T-cell (primary cell): ENCODE measurements at regions not wholly inside any gene's neighbourhood (a gene's known extent, or its start where the extent isn't known, plus 50 kb on each side); places are given as distances from the start of the nearest gene placed in this dataset.
"Not testable (repeated sequence)": the region's sequence is repeated elsewhere in the genome, so short reads cannot be mapped to it uniquely, and the experiment has no call there.

Experiments used
- ATAC-seq, 4 experiments: fragments of 200-7000 bp in 3 of 4; fragments of 150-1000 bp in 1 of 4; cut with Tn5 transposase; replicated peaks in 1 of 4; 1 replicate in 3 of 4; 2 replicates in 1 of 4; pipeline ENCODE4 v1.10.0; 2021; ENCODE audit warnings: moderate library complexity in 3 of 4, mild to moderate bottlenecking in 2 of 4, moderate number of reproducible peaks in 1 of 4
- CTCF ChIA-PET, 2 donors: fragments of 300-600 bp; sonication (Branson Sonifier 250); formaldehyde crosslinking; loops; one replicate each; lab custom pipeline; 2022; ENCODE audit warnings: antibody characterized with exemption in 2 of 2; lab: Charles Lee
- POLR2A ChIA-PET, 2 donors: fragments of 300-600 bp; sonication (Branson Sonifier 250); formaldehyde crosslinking; loops; one replicate each; lab custom pipeline; 2022; ENCODE audit warnings: antibody characterized with exemption in 2 of 2; lab: Charles Lee
- DNase-seq, 35 experiments: peaks; one replicate each; pipeline versions ENCODE4 v3.0.0 to v3.0.0-alpha.2; 2013 to 2023
- H3K27ac ChIP-seq: one replicate; pipeline ENCODE4 v1.5.1; 2013; ENCODE audit warnings: low read length
- H3K27me3 ChIP-seq, 2 experiments: replicated peaks in 1 of 2; 1 replicate in 1 of 2; 2 replicates in 1 of 2; pipeline versions ENCODE4 v1.6.1 to v1.7.0; 2013; ENCODE audit warnings: low read length in 1 of 2, mixed read lengths in 1 of 2; ENCODE audit not compliant: control insufficient read depth in 2 of 2, insufficient read depth in 2 of 2; ENCODE audit errors: extremely low read depth in 1 of 2
- H3K36me3 ChIP-seq, 2 donors: 1 replicate in 1 of 2; 2 replicates in 1 of 2; pipeline versions ENCODE4 v1.6.1 to v1.7.0; 2013; ENCODE audit warnings: low read length in 1 of 2; ENCODE audit not compliant: control insufficient read depth in 2 of 2, insufficient read depth in 1 of 2; ENCODE audit errors: extremely low read depth in 1 of 2
- H3K4me1 ChIP-seq, 2 experiments: 1 replicate in 1 of 2; 2 replicates in 1 of 2; pipeline versions ENCODE4 v1.6.1 to v1.7.0; 2013; ENCODE audit warnings: low read length in 2 of 2, mixed read lengths in 1 of 2; ENCODE audit not compliant: insufficient read depth in 2 of 2, control insufficient read depth in 1 of 2; ENCODE audit errors: extremely low read depth in 1 of 2
- H3K4me3 ChIP-seq, 2 donors: 1 replicate in 1 of 2; 2 replicates in 1 of 2; pipeline versions ENCODE4 v1.5.1 to v1.7.0; 2013; ENCODE audit warnings: mild to moderate bottlenecking in 2 of 2, low read length in 1 of 2, moderate library complexity in 1 of 2; ENCODE audit not compliant: control insufficient read depth in 1 of 2; ENCODE audit errors: extremely low read depth in 1 of 2
- H3K9me3 ChIP-seq: 2 replicates; pipeline ENCODE4 v1.7.0; 2013
- H3K27ac Mint-ChIP-seq, 2 donors: one replicate each; pipeline ENCODE4 v1.8.0; 2020 to 2021; ENCODE audit warnings: mild to moderate bottlenecking in 2 of 2, mixed read lengths in 2 of 2
- H3K27me3 Mint-ChIP-seq, 2 donors: one replicate each; pipeline ENCODE4 v1.8.0; 2021 to 2022; ENCODE audit warnings: mixed read lengths in 2 of 2
- H3K36me3 Mint-ChIP-seq: one replicate; pipeline ENCODE4 v1.8.0; 2021; ENCODE audit warnings: mixed read lengths
- H3K4me1 Mint-ChIP-seq, 3 donors: one replicate each; pipeline ENCODE4 v1.8.0; 2020 to 2022; ENCODE audit warnings: mixed read lengths in 3 of 3, mild to moderate bottlenecking in 1 of 3
- H3K4me3 Mint-ChIP-seq, 3 donors: one replicate each; pipeline ENCODE4 v1.8.0; 2020 to 2022; ENCODE audit warnings: mild to moderate bottlenecking in 3 of 3, mixed read lengths in 3 of 3, moderate library complexity in 3 of 3
- H3K9me3 Mint-ChIP-seq, 3 donors: one replicate each; pipeline ENCODE4 v1.8.0; 2020 to 2022; ENCODE audit warnings: mixed read lengths in 3 of 3
- WGBS: methylation state at CpG from one replicate; pipeline ENCODE4 v1.1.5; 2013; ENCODE audit warnings: missing lambda C conversion rate; ENCODE audit not compliant: insufficient coverage; 5-methylcytosine and 5-hydroxymethylcytosine counted together

DNA sequence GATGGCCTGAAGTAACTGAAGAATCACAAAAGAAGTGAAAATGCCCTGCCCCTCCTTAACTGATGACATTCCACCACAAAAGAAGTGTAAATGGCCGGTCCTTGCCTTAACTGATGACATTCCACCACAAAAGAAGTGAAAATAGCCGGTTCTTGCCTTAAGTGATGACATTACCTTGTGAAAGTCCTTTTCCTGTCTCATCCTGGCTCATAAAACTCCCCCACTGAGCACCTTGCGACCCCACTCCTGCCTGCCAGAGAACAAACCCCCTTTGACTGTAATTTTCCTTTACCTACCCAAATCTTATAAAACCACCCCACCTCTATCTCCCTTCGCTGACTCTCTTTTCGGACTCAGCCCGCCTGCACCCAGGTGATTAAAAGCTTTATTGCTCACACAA is 262.0 kb upstream of the MTMR8 start:
- POLR2A ChIA-PET, ATAC-seq, H3K4me1 Mint-ChIP-seq: not testable (repeated sequence)

DNA sequence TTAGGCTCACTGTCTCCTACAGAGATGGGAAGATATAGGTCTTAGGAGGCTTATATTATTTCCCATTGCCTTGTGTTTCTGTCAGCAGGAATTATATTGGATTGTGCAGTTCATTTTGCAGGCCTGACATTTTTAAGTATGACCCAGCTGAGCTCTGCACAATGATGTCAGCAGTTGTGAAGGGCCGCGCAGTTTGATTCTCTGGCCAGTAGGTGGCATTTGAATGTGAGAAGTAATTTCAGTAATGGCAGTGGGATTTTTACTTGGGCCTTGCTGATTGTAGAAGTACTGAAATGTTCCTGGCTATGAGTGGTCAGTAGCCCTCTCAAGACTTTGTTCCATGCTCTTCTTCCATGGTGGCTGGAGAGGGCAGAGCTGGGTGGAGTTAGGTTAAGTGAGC is 247.2 kb upstream of the MTMR8 start:
- H3K4me1 ChIP-seq: no peaks in the 10 kb centered on the region
- H3K9me3 ChIP-seq: no peaks in the 10 kb centered on the region
- H3K36me3 Mint-ChIP-seq: no peaks in the 10 kb centered on the region
- H3K4me1 Mint-ChIP-seq: peaks cover 0 to 3% (median 0%) of the 10 kb centered on the region in 3 donors
- no peak for ATAC-seq
- ChIA-PET POLR2A (no interaction called here), CTCF (no interaction called here)
- H3K36me3 ChIP-seq: no peaks in the 10 kb centered on the region
- no peaks in the 10 kb centered on the region for H3K27me3 ChIP-seq
- WGBS: 100% methylated on average over 2 of the region's 2 CpGs
- H3K4me3 Mint-ChIP-seq: no peak overlapping the region
- no peak overlapping the region for H3K27ac Mint-ChIP-seq
- no peak overlapping the region for H3K27ac ChIP-seq
- H3K9me3 Mint-ChIP-seq: peaks cover under 1 to 10% (median under 1%) of the 10 kb centered on the region in 3 donors
- no peak overlapping the region for H3K4me3 ChIP-seq
- peak in 1 of 35 experiments; percentile 1 for DNase-seq
- peaks cover 0 to 13% of the 10 kb centered on the region in 2 donors for H3K27me3 Mint-ChIP-seq

More for the DNA sequence above, 262.0 kb upstream of the MTMR8 start:
- H3K27ac ChIP-seq, H3K36me3 ChIP-seq, H3K27ac Mint-ChIP-seq, H3K4me3 ChIP-seq, H3K9me3 ChIP-seq, CTCF ChIA-PET, H3K27me3 ChIP-seq, H3K36me3 Mint-ChIP-seq, DNase-seq, H3K4me3 Mint-ChIP-seq, H3K4me1 ChIP-seq, H3K27me3 Mint-ChIP-seq: not testable (repeated sequence)
- peaks cover 19 to 33% (median 21%) of the 10 kb centered on the region in 3 donors for H3K9me3 Mint-ChIP-seq
- 40% methylated on average over 1 of the region's 6 CpGs for WGBS
